HG02973 (cell line): ENCODE measurements at regions not wholly inside any gene's neighbourhood (a gene's known extent, or its start where the extent isn't known, plus 50 kb on each side); places are given as distances from the start of the nearest gene placed in this dataset.
"Not testable (repeated sequence)": the region's sequence is repeated elsewhere in the genome, so short reads cannot be mapped to it uniquely, and the experiment has no call there.

ENCODE experiments used
- ATAC-seq: cut with Tn5 transposase; IDR thresholded peaks from one replicate; pipeline ENCODE4 v1.9.1; 2021; ENCODE audit warnings: moderate library complexity; ENCODE audit not compliant: unreplicated experiment

DNA sequence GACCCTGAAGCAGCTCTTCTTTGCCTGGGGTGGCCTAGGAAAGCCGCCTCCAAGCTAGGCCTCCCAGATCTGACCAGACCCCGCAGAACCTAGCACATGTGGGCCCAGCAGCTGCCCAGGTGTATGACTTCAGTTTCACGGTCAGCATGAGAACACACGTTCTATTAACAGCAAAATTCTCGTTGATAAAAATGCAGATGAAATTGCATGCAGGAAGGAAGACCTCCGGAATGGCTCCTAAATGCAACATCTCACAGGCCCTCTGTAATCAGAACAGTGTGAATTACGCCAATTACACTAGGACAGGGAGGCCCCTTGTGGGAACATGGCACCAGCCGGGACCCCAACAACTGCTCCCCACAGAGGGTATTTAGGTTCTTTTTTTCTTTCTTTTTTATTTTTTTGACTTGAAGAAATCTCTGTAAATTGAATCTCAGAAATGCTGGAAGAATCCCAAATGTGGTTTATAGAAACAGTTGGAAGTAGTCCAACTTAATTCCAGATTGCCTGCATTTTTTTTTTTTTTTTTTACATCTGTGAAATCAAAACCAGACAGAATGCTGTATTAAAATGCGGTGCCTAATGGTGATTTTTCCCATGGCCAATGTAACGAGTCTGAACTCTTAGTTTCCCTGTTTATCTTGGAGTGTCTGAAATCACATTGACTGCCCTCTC is 185.1 kb downstream of the NPIPB11 start:
- ATAC-seq = not testable (repeated sequence)

DNA sequence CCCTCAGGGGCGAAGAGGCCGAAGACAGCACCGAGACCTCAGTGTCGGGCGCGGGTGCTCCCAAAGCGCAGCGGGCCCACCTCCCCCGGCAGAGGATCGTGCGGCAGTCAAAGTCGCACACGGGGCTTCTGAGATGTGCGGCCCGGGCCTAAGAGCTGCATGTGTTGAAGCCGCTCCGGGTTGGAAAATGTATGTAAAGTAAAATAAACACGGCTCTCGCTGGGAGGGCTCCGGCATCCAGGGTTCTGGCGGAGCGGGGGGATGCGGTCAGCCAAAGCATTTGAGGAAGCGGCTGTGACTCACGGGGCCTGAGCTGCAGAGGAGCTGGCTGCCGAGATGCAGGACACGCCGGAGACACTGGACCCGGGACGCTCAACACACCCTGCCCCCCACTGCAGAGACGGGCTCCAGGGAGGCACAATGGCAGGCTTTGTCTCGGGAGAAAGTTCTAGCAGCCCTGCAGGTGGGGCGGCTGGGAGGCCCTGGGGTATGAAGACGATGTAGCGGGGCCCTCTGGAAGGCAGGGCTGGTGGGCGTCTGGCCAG is 185.8 kb downstream of the NPIPB11 start:
- not testable (repeated sequence) for ATAC-seq

DNA sequence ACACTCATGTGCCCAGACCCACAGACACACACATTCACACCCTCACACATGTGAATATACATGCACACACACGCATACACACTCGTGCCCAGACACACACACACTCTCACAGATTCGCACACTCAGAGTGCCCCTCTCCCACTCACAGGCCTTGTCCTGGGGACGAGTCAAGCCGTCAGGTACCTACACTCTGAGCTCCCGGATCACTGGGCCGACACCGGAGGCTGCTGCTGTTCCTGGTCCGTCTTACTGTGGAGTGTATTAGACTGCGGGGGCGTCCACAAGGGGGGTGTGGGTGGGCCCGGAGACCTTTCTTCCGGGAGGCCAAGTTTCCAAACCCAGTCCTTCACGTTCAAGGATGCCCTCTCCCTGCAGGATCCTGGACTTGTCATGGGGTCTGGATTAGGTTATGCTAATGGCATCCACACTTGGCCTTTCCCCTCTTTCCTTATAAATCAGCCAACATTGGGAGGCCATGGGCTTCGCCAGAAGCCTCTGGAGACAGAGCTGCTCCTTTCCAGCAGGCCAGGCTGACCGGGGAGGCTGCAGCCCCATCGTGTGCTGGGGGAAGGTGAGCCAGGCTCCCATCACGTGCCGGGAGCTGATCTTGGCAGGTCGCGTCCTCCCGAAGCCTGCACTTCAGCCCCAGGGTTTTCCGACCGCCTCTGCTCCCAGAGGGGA is 186.4 kb downstream of the NPIPB11 start:
- not testable (repeated sequence) for ATAC-seq

DNA sequence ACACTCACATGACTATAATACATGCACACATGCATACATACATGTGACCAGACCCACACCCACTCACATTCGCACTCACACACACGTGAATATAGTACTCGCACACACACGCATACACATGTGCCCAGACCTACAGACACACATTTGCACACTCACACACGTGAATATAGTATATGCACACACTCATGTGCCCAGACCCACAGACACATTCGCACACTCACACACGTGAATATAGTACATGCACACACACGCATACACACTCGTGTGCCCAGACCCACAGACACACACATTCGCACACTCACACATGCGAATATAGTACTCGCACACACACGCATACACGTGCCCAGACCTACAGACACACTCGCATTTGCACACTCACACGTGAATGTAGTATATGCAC is 186.9 kb downstream of the NPIPB11 start:
- ATAC-seq = not testable (repeated sequence)

DNA sequence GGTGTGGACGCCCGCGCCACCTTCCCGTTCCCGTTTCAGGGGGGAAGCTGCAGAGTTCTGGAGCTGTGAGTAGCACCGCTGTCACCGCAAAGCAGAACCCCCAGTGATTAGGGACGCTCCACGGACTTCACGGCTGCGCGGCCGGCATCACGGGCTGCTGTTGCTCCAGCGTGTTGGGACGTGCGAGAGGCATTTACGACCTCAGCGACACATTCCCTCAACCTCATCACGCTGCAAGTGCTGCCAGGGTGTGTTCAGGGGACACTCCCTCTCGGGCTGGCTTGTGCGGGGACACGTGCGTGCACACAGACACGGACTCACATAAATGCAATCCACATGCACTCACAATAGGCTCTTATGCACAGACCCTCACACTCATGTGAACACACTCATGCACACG is 187.9 kb downstream of the NPIPB11 start:
- not testable (repeated sequence) for ATAC-seq

DNA sequence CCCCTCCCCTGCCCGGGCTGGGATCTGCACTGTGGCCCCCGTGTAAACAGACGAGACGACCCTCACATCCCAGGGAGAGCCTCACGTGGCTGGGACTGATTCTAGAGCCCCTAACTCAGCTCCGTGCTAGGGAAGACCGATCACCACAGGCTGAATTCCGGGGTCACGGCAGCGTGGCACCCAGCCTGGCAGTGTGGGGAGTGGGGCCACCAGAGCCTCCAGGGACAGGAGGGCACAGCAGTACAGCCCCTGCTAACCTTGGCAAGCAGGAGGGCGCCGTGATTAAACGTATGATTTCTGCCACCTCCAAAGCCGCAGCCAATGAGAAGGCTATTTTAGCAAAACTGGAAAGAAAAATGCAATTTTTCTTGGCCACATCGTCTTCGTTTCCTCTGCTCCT is 188.3 kb downstream of the NPIPB11 start:
- ATAC-seq = not testable (repeated sequence)

DNA sequence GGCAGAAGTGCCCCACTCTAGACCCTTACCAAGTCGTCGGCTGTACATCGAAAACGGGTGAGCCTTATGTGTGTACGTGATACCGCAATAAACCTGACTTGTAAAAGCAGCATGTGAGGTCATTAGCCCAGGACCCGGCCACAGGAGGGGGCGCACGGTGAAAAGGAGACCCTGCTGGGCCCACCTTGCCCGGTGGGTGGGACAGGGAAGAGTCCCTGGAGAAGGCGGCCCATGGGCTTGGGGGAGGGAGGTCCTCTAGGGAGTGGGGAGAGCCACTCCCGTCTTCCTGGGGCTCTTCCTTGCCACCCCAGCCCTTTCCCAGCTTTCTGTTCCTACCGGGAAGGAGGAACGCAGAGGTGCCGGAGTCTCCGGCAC is 188.8 kb downstream of the NPIPB11 start:
- not testable (repeated sequence) for ATAC-seq

DNA sequence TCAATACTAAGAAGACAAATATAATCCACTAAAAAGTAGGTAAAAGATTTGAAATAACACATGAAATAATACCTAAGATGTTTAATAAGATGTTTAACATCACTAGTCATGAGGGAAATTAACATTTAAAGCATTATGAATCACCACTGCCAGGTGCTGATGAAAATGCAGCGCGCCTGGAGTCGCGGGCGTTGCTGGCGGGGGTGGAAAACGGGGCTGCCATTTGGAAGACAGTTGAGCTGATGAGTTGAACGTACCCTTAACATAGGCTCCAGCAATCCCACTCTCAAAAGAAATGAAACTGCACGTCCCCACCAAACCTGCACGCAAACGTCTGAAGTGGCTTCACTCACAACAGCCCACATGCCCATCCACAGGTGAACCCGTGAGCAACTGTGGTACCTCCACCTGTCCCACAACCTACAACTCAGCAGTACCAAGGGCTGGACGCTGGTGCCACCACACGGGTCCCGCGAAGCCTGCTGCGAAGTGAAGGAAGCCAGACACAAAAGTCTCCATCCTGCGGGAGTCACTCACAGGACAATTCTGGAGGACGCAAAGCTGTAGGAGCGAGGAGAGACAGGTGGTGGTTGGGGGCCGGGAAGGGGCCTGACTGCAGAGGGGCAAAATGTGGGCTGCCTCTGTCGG is 189.3 kb downstream of the NPIPB11 start:
- not testable (repeated sequence) for ATAC-seq

DNA sequence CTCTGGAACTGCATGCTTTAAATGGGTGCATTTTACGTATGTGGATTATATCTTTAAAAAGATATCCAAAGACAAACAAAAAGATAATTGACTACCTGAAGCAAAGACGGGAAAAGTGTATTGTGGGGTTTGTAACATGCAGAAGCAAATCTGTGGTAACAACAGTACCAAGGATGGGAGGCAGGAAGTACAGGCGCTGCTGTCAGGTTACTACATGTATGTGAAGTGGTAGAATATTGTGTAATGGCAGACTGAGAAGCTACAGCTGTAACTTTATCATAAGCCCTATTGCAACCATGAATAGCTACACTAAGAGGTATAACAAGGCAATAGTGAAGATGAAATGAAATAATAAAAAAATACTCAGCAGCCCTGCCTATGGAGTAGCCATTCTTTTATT is 192.7 kb downstream of the NPIPB11 start:
- not testable (repeated sequence) for ATAC-seq

DNA sequence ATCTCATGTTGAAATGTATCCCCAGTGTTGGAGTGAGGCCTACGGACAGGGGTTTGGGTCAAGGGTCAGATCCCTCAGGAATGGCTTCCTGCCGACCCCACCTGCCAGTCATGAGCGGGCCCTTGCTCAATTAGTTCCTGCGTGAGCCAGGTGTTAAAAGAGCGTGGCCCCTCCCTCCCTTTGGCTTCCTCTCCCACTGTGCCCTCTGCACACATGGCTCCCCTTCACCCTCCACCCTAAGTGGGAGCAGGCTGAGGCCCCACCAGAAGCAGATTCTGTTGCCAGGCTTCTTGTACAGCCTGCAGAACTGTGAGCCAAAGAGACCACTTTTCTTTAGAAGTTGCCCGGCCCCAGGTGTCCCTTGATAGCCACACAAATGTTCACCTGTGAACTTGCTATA is 193.3 kb downstream of the NPIPB11 start:
- not testable (repeated sequence) for ATAC-seq

DNA sequence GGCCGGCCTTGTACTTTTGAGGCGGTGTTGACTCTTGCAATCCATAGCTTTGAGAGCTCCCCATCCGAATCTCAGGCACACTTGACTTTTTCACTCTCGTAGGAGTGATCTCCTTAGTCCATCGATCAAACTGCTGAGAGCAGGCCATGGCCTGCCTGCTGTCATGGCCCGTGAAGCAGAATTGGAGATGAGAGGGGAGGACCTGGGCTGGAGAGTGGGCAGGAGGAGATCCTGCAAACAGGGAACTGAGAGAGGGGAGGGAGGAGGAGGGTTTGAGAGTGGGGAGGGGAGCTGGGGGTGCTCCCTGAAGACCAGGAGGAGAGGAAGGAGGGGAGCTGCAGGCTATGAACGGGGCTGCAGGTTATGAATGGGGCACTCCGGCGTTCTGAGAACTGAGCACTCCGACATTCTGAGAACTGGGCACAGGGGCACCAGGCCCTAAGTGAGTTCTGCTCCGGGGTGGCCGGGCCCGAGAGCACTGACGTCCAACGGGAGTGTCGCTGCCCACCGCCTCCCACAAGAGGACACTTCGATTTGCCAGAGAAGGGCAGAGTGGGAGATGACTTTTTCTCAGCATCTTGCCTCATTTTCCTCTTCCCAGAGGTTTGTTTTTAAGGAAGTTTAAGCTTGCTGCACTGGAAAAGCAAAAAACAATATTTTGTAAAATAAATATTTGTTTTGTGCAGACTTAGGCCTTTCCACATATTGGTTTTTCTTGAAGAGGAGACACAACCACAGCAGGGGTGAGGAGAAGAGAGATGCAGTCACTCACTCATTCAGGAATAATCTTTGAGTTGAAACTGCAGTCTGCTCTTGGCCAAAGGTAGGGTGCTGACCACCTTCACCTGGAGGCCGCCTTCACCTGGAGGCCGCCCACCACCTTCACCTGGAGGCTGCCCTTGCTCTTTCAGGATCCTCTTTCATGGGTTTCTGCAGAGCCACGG is 194.2 kb downstream of the NPIPB11 start:
- not testable (repeated sequence) for ATAC-seq

DNA sequence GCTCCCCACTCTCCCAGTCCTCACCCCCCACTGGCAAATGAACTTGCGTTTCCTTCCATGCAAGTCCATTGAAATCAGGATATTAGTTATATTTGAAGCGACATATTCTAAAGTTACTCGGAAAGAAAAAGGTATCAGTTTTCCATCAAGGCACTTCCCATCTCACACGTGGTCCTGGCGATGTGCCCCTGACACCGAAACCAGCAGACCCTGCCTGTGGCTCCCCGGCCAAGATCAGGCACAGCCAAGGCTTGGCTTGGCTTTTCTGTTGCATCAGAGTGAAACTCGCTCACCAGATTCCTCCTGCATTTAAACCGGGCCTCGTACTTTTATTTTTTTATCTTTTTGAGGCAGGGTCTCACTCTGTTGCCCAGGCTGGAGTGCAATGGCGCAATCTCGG is 195.1 kb downstream of the NPIPB11 start:
- ATAC-seq = not testable (repeated sequence)

DNA sequence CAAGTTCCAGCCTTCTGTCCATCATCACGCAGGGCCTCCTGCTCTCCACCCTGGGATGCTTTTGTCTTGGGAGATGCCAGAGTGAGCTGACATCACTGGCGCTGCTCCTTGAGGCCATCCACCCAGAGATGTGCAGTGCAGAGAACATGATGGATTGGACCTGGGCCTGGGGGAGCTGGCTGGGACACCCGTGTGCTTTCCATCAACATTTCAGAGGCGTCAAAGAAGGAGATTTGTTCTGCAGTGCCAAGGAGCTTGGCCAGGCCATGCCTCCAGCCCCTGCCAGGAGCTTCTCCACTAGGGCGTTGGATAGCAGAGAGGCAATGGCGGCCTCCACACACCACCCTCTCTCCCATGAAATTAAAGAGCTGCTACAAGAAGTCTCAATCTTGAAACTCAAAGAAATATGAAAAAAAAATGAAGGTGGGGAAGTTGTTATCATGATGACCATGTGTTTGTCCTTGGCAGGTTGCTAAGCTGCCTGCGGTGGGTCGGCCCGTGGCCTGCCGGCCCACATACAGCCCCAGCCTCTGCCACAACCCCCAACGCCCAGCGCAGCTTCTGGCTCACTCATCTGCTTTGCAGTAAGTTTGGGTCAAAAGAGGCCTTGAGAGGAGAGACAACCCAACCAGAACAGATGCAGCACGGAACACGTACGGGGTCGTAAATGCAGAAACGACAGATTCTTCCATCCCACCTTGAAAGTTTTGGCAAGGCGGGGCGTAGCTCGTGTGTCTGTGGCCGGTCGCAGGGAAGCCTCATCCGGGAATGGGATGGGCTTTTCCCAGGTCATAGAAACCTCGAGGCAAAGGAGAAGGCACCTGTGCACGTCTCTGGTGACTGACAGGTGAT is 196.0 kb downstream of the NPIPB11 start:
- ATAC-seq = not testable (repeated sequence)

DNA sequence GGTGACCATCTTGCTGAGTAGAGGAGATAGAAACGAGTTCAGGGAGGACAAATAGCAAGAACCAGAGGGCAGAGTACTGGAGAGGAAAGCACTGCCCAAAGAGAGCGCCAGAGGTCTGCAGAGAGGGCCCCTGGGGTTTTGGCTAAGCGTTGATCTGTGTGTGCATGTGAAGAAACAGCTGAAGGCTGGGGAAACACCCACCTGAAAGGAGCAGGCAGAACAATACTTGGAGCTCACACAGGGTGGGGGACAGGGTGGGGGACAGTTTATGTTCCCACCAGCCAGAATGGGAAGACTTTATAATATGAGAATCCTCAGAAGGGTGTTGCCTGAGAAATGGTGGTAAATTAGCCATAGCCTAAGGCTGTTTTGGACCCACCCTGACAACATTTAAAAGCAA is 200.4 kb downstream of the NPIPB11 start:
- not testable (repeated sequence) for ATAC-seq

DNA sequence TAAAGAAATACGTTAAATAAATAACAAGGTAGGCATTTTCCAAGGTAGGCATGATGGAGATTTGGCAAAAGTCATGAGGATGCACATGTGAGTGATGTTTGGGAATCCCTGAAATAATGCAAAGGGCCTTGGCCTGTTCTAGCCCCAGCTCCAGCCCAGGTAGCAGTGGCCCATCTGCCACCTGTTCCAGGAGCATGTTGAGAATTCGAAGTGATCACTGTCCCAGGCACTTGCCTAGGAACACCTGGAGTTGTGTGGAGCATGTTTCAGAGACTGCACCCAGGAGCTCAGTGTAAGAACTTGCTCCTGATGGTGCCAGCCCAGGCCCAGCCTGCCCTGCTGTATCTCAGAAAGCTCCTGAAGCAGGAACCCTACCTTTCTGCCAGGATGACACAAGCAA is 201.4 kb downstream of the NPIPB11 start:
- not testable (repeated sequence) for ATAC-seq

DNA sequence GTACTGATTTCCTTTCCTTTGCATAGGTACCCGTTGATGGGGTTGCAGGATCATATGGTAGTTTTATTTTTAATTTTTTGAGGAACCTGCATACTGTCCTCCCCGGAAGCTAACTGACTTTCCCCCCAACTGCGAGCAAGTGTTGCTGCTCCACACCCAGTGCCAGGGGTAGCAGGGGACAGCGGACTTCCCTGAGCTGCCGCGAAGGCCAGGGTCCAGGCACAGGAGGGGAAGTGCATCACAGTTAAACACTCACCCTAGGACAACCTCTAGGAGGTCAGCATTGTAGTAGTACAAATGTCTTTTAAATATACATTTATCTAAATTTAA is 201.7 kb downstream of the NPIPB11 start:
- ATAC-seq = no peak

DNA sequence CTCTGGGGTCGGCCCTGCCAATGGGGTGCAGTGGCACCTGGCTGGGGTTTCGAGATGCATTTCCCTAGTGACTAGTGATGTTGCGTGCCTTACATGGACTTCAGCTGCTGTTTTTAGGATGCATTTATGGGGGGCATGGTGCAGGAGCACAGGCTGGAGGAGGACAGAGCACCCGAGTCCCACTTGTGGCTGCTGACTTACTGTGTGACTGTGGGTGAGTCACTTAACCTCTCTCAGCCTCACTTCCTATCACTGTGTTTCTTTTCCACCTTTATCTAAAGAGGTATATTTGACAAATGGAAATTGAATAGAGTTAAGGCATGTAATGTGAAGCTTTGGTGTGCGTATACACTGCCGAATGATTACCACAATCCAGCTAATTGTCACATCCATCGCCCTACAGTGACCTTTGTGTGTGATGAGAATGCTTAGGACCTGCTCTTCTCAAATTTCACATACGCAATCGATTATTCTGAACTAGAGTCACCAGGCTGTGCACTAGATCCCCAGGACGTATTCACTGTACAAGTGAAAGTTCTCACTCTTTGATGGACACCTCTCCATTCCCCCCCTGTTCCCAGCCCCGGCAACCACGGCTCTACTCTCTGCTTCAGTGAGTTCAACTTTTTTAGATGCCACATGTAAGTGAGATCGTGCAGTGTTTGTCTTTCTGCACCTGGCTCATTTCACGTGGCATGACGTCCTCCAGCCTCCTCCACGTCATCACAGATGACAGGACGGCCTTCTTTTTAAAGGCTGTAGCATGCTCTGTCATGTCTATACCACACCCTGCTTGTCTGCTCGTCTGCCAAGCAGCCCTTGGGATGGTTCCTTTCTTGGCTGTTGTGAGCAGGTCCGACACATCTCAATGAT is 202.3 kb downstream of the NPIPB11 start:
- not testable (repeated sequence) for ATAC-seq

DNA sequence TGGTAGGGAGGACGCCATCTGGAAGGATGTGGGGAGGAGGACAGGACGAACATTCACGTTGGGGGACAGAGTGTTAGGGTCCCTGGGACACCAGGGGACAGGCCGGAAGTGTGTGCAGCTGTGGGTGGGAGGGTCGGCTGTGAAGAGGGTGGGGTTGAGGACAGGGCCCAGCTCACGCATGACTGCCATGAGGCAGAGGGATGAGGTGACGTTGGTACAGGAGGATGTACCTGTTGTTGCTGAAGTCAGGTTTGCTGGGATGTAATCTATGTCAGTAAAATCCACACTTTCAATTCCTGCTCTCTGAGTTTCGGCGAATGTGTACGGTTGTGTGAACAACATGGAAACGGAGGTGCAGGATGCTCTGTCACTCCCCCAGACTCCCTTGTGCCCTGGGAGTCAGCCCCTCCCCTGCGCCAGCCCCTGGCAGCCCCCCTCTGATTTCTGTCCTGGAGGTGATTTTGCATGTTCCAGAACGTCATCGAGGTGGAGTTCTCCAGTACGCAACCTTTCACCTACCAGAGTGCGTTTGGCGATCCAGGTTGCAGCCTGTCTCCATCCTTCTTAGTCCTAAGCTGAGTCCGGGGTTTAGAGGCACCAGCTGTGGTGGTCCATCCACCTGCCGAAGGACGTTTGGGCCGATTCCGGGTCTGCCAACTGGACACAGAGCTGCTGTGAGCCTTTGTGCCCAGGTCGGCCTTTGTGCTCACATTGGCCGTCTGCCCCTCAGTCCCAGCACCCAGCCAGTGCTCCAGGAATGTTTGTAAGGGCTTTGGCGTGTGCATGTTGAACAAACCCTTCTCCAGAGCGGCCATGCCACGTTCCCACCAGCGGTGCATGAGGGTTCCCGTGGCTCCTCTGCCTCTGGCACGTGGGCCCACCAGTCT is 203.2 kb downstream of the NPIPB11 start:
- not testable (repeated sequence) for ATAC-seq
